SK-N-MC (cell line): ENCODE measurements at regions not wholly inside any gene's neighbourhood (a gene's known extent, or its start where the extent isn't known, plus 50 kb on each side); places are given as distances from the start of the nearest gene placed in this dataset.
"Not testable (repeated sequence)": the region's sequence is repeated elsewhere in the genome, so short reads cannot be mapped to it uniquely, and the experiment has no call there.

Experiments used
- DNase-seq: peaks from one replicate; pipeline ENCODE4 v3.0.0-alpha.2; 2011; ENCODE audit warnings: low read depth, low spot score
- H3K27ac ChIP-seq: fragments of 200-600 bp; sonication (generic); 2 replicates; pipeline ENCODE4 v1.5.1; 2016; ENCODE audit warnings: mixed run types
- H3K36me3 ChIP-seq: fragments of 200-600 bp; sonication (generic); 2 replicates; pipeline ENCODE4 v1.6.1; 2017; ENCODE audit warnings: antibody characterized with exemption, low read length, mixed read lengths; ENCODE audit not compliant: insufficient read depth
- H3K4me3 ChIP-seq: fragments of 200-600 bp; sonication (generic); 2 replicates; pipeline ENCODE4 v1.5.1; 2016
- H3K9ac ChIP-seq: fragments of 200-600 bp; sonication (generic); 2 replicates; pipeline ENCODE4 v1.8.0; 2017; ENCODE audit warnings: mixed run types, mixed read lengths; ENCODE audit not compliant: insufficient read length
- H3K9me3 ChIP-seq: fragments of 200-600 bp; sonication (generic); 2 replicates; pipeline ENCODE4 v1.6.1; 2017; ENCODE audit warnings: low read depth, mild to moderate bottlenecking, antibody characterized with exemption, low read length, moderate library complexity, mixed read lengths
- EZH2 ChIP-seq: fragments of 200-600 bp; sonication (generic); IDR thresholded peaks from one replicate; pipeline ENCODE4 v1.6.1; 2017; ENCODE audit warnings: antibody characterized with exemption
- FOXP2 ChIP-seq: optimal IDR thresholded peaks from 2 replicates; pipeline ENCODE3; 2011; ENCODE audit warnings: mild to moderate bottlenecking, moderate library complexity; ENCODE audit not compliant: insufficient read depth; ENCODE audit errors: extremely low read length, control extremely low read depth
- POLR2AphosphoS5 ChIP-seq: IDR thresholded peaks from 2 replicates; pipeline ENCODE4 v1.6.1; 2012; ENCODE audit warnings: mild to moderate bottlenecking, low read depth, low read length, borderline replicate concordance

DNA sequence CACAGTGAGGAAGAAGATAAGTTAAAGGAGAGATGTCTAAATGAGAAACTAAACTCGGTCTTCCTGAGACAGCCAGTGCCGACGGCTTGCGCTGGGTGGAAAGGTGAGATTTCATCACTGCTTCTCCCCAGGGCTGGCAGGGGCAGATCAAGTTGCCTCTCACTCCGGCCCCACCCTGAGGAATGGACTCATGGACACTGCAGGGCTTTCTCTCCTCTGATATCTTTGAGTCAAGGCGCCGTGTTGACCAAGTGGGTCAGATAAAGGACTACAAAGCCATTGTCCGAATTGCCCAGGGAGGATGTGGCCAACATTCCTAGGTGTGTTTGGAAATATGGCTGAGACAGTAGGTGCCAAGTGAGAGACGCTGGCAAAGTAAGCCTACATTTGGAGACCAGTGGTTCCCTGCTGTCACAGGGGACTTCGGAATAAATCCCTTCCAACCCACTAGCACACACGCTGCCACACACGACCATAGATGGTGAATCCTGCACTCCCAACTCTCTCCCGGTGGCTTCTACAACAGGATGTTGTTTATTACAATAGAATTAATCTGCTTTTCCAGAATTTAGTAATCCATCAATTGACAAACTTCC is 156.5 kb upstream of the TSC22D1 start:
- Histone ChIP-seq H3K4me3 (no peak overlapping the region), H3K9me3 (no peaks in the 10 kb centered on the region), H3K27ac (no peak overlapping the region), H3K9ac (no peak overlapping the region), H3K36me3 (no peaks in the 10 kb centered on the region)
- no peak for DNase-seq
- TF ChIP-seq POLR2AphosphoS5 (no peak), FOXP2 (no peak), EZH2 (no peak)

DNA sequence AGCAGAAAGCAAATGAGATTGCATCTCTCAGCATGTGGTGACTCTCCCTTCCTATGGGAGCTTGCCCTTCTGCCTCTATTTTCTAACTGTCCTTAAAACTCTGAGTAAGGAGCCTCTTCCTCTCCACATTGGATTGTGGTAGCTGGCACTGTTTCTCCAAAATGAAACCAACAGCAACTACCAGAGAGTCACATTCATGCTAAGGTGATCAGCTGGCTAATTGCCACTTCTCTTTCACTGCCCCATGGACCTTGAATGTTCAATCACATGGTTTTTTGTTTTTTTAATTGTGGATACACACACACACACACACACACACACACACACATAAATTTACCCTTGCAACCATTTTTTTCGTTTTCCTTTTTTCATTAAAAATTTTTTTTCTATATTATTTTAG is 154.7 kb upstream of the TSC22D1 start:
- Histone ChIP-seq H3K9me3 (no peaks in the 10 kb centered on the region), H3K4me3 (no peak overlapping the region), H3K9ac (no peak overlapping the region), H3K36me3 (no peaks in the 10 kb centered on the region), H3K27ac (no peak overlapping the region)
- TF ChIP-seq EZH2 (no peak), POLR2AphosphoS5 (no peak), FOXP2 (no peak)
- no peak for DNase-seq

DNA sequence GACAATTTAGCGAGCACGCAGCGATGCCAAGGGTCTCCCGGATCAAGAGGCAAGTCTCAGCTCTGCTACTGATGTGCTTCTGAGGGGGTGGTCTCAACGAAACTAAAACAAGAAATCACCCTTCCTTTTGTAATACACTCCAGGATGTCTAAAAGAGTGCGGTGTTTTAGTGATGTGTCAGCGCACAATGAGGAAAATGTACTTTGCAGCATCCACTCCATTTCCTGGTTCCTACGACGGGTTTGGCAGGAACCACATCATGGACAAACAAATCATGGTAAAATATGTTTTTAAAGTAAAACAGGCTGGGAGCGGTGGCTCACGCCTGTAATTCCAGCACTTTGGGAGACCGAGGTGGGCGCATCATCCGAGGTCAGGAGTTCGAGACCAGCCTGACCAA is 154.0 kb upstream of the TSC22D1 start:
- no peak for TF ChIP-seq POLR2AphosphoS5
- H3K27ac ChIP-seq = no peak overlapping the region
- no peak overlapping the region for H3K9ac ChIP-seq
- DNase-seq = no peak
- H3K4me3 ChIP-seq = no peak overlapping the region
- no peaks in the 10 kb centered on the region for H3K36me3 ChIP-seq
- H3K9me3 ChIP-seq = no peaks in the 10 kb centered on the region

DNA sequence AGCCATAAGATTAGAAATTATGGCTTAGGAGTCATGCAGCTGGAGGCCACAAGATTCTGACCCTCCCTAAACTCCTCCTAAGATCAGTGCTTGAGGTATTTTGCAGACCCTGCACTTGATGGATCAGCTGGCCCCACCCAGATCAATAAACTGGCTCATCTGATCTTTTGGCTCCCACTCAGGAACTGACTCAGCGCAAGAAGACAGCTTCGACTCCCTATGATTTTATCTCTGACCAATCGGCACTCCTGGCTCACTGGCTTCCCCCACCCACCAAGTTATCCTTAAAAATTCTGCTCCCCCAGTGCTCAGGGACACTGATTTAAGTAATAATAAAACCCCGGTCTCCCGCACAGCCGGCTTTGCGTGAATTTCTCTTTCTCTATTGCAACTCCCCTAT is 151.5 kb upstream of the TSC22D1 start:
- not testable (repeated sequence) for H3K9me3 ChIP-seq, H3K27ac ChIP-seq, H3K4me3 ChIP-seq, H3K36me3 ChIP-seq, DNase-seq, H3K9ac ChIP-seq

DNA sequence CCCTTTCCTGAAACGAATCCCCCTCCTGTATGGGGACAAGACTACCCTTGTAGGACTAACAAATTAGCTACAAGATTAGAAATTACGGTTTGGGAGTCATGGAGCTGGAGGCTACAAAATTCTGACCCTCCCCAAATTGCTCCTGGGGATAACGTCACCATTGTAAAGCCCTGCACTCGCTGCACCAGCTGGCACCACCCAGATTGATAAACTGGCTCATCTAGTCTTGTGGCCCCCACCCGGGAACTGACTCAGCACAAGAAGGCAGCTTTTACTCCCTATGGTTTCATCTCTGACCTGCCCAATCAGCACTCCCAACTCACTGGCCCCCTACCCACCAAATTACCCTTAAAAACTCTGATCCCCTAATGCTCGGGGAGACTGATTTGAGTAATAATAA is 150.6 kb upstream of the TSC22D1 start:
- Histone ChIP-seq H3K4me3 (no peak overlapping the region), H3K27ac (no peak overlapping the region), H3K36me3 (no peaks in the 10 kb centered on the region), H3K9ac (no peak overlapping the region), H3K9me3 (no peaks in the 10 kb centered on the region)
- no peak for DNase-seq
- TF ChIP-seq FOXP2 = no peak
- TF ChIP-seq EZH2 = no peak
- TF ChIP-seq POLR2AphosphoS5 = no peak

DNA sequence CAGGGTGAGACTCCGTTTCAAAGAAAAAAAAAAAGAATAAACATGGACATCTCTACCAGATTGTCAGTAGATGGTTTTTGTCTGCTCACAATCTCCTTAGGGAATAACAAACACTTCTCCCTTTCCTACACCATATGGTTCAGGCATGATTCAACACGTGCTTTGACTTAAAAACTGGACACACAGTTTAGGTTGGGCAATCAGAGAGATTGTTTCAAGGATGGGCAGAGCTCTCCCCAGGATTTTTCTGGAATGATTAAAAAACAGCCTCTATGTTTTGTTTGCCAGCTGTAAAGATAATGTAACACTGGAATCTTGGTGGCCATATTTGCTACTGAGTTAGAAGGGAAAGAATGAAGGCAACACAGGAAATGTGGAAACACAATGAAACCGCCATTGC is 150.1 kb upstream of the TSC22D1 start:
- Histone ChIP-seq H3K36me3 (no peaks in the 10 kb centered on the region), H3K9me3 (no peaks in the 10 kb centered on the region), H3K27ac (no peak overlapping the region), H3K9ac (no peak overlapping the region), H3K4me3 (no peak overlapping the region)
- TF ChIP-seq POLR2AphosphoS5 = no peak
- TF ChIP-seq FOXP2 = no peak
- no peak for TF ChIP-seq EZH2
- DNase-seq = no peak

DNA sequence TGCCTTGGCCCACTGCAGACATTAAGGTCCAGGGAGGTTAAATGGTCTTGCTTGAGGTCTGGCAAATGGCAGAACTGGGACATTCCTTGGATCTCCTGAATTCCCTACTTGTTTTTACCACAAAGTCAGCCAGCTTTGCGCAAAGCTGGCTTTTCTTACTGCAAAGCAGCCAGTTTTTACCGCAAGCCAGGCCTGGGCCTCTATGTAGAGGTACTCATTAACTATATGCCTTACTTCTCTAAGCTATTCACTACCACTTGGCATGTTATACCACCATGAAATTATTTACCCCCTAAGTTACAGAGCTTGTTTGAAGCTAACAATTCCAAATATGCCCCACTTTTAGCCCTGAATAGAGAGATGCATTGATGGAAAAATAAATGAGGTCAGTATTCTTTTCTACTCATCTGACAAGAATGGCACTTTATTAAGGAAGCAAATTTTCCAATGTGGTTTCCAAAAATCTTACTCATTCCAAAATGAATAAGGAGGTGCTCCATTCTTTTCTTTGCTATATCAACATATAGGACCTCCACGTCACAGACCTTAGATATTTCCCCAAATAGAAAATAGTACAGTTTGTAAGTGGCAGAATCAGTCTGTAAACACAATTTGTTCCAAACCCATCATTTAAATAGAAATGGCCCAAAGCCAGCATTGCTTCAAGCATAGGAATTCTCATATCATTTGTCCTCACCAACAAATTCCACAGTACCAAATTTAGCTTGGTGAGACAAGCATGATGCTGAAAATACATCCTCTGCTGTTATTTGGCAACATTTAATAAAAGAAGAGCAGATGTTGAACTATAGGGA is 143.9 kb upstream of the TSC22D1 start:
- H3K9ac ChIP-seq = no peak overlapping the region
- no peak overlapping the region for H3K4me3 ChIP-seq
- DNase-seq = no peak
- no peak for TF ChIP-seq FOXP2
- TF ChIP-seq POLR2AphosphoS5 = no peak
- no peak for TF ChIP-seq EZH2
- no peaks in the 10 kb centered on the region for H3K36me3 ChIP-seq
- H3K9me3 ChIP-seq = no peaks in the 10 kb centered on the region
- no peak overlapping the region for H3K27ac ChIP-seq

DNA sequence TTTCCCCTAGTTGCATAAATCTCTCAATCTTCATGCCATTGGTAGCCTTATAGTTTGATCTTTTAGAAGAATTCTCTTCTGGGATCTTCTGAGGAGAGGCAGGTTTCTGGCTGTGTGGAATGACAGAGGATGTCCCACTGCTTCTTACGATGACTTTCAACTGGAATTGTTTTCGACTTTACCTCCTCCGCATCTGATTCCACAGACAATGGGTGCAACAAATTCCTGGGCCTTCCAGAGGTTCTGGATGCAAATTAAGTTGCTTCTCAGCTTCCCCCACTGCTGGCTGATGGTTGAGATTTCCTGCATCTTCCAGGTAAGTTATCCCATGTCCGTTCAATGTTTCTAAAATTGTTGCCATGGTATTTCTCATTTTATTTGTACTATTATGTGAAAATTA is 142.3 kb upstream of the TSC22D1 start:
- H3K27ac ChIP-seq = no peak overlapping the region
- no peaks in the 10 kb centered on the region for H3K36me3 ChIP-seq
- no peak for DNase-seq
- no peak overlapping the region for H3K4me3 ChIP-seq
- no peak overlapping the region for H3K9ac ChIP-seq
- TF ChIP-seq FOXP2 = no peak
- no peak for TF ChIP-seq EZH2
- TF ChIP-seq POLR2AphosphoS5 = no peak
- no peaks in the 10 kb centered on the region for H3K9me3 ChIP-seq

DNA sequence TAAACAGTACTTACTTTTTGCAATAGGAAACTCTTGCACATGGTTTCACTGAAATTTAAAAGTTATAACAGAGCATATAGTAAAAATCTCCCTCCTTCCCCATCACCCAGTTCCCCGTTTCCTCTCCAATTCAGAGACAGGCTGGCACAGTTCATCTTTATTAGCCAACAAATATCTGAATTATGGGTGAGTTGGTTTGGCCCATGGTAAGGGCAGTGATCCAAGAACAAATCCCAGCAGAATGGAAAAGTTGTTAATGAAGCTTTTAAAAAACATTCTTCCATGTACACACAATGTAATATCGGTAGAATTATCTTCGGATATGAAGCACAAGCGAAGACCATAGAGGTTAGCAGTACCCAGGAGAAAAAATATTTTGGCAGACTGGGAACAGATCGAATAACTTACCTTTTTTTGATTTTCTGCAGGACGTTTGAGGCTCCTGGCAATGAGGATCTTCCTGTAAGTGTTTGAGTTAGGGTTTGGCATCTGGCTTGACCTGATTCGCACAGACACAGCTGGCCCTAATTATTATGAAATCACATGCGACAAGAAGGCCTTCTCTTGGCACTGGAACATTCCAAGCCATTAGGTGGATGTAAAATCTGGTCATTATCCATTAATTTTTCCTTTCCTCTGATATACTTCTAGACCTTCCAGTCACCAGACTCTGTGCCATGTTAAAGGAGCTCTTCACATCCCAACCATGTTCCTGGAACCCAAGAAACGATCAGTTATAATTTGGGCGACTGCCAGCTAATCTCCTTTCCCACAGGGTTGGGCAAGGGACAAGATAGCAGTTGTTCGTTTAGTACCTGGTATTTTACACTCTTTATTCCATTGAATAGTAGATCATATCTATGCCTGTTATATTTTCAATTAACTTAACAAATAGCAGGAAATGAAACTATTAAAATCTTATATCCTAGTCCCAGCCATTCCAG is 139.4 kb upstream of the TSC22D1 start:
- Histone ChIP-seq H3K27ac (no peak overlapping the region), H3K9me3 (no peaks in the 10 kb centered on the region), H3K9ac (no peak overlapping the region), H3K36me3 (no peaks in the 10 kb centered on the region), H3K4me3 (no peak overlapping the region)
- TF ChIP-seq POLR2AphosphoS5 (no peak), FOXP2 (no peak), EZH2 (no peak)
- no peak for DNase-seq
